ENCODE measurements at regions not wholly inside any gene's neighbourhood (a gene's known extent, or its start where the extent isn't known, plus 50 kb on each side); places are given as distances from the start of the nearest gene placed in this dataset.

GRCh38 chr18:44197832-44198611 lies 482.7 kb upstream of the SETBP1 start:
- DNase-seq = no peak

GRCh38 chr18:44198612-44199284 lies 481.9 kb upstream of the SETBP1 start:
- H3K27ac ChIP-seq = no peak overlapping the region
- no peaks in the 10 kb centered on the region for H3K9me3 ChIP-seq
- H3K27me3 ChIP-seq = no peaks in the 10 kb centered on the region
- no peaks in the 10 kb centered on the region for H3K36me3 ChIP-seq
- no peak overlapping the region for H3K4me3 ChIP-seq
- TF ChIP-seq POLR2A (IDR thresholded peaks at IDR 0.05) (no peak), CTCF (IDR thresholded peaks at IDR 0.05) (no peak), EP300 (IDR thresholded peaks at IDR 0.05) (no peak)
- intact Hi-C loops (cut with DNase I) = no loop called here
- H3K4me1 ChIP-seq (ENCODE audit: insufficient read depth) = no peaks in the 10 kb centered on the region
- 45 to 58% (median 50%) methylated on average over 4 of the region's 4 CpGs for WGBS, 3 donors
- DNase-seq = no peak

More at GRCh38 chr18:44197832-44198611, 482.7 kb upstream of the SETBP1 start:
- TF ChIP-seq CTCF (IDR thresholded peaks at IDR 0.05) (no peak), POLR2A (IDR thresholded peaks at IDR 0.05) (no peak), EP300 (IDR thresholded peaks at IDR 0.05) (no peak)
- Histone ChIP-seq H3K27ac (no peak overlapping the region), H3K36me3 (no peaks in the 10 kb centered on the region), H3K9me3 (no peaks in the 10 kb centered on the region), H3K4me3 (no peak overlapping the region), H3K27me3 (no peaks in the 10 kb centered on the region), H3K4me1 (ENCODE audit: insufficient read depth) (no peaks in the 10 kb centered on the region)
- intact Hi-C loops (cut with DNase I) = no loop called here
- WGBS, 3 donors = 84 to 87% (median 86%) methylated on average over 6 to 8 of the region's 8 CpGs

- Histone ChIP-seq H3K36me3 (no peaks in the 10 kb centered on the region), H3K4me1 (ENCODE audit: insufficient read depth) (no peaks in the 10 kb centered on the region), H3K9me3 (no peaks in the 10 kb centered on the region), H3K4me3 (no peak overlapping the region), H3K27ac (no peak overlapping the region), H3K27me3 (no peaks in the 10 kb centered on the region)
- TF ChIP-seq EP300 (IDR thresholded peaks at IDR 0.05) = no peak
- no peak for TF ChIP-seq POLR2A (IDR thresholded peaks at IDR 0.05)
- TF ChIP-seq CTCF (IDR thresholded peaks at IDR 0.05) = no peak
- intact Hi-C loops (cut with DNase I) = no loop called here
- no peak for DNase-seq
- 65 to 68% (median 67%) methylated on average over 1 of the region's 1 CpG for WGBS, 3 donors
These were observed 467.4 kb upstream of the SETBP1 start for GRCh38 chr18:44213293-44213692.

GRCh38 chr18:44214396-44214795 lies 466.3 kb upstream of the SETBP1 start:
- Histone ChIP-seq H3K4me1 (ENCODE audit: insufficient read depth) (no peaks in the 10 kb centered on the region), H3K4me3 (no peak overlapping the region), H3K9me3 (no peaks in the 10 kb centered on the region), H3K36me3 (no peaks in the 10 kb centered on the region), H3K27me3 (no peaks in the 10 kb centered on the region), H3K27ac (no peak overlapping the region)
- intact Hi-C loops (cut with DNase I) = no loop called here
- no peak for DNase-seq
- 88 to 95% (median 94%) methylated on average over 2 of the region's 2 CpGs for WGBS, 3 donors
- TF ChIP-seq CTCF (IDR thresholded peaks at IDR 0.05) = no peak
- TF ChIP-seq POLR2A (IDR thresholded peaks at IDR 0.05) = no peak
- TF ChIP-seq EP300 (IDR thresholded peaks at IDR 0.05) = no peak
